WTC11 (cell line): ENCODE measurements at regions not wholly inside any gene's neighbourhood (a gene's known extent, or its start where the extent isn't known, plus 50 kb on each side); places are given as distances from the start of the nearest gene placed in this dataset.

ENCODE experiments used
- ATAC-seq: fragments of 200-7000 bp; cut with Tn5 transposase; 2 replicates; pipeline ENCODE4 v1.10.0; 2021; ENCODE audit warnings: mild to moderate bottlenecking, moderate library complexity
- CTCF ChIA-PET: fragments of 300-600 bp; sonication (Branson Sonifier 250); formaldehyde crosslinking; loops from one replicate; lab custom pipeline; 2021; ENCODE audit warnings: antibody characterized with exemption; lab: Charles Lee
- POLR2A ChIA-PET: fragments of 350-600 bp; sonication (Branson Sonifier 250); formaldehyde crosslinking; loops from one replicate; lab custom pipeline; 2021; ENCODE audit warnings: antibody characterized with exemption; lab: Charles Lee
- DNase-seq: peaks from one replicate; pipeline ENCODE4 v3.0.0; 2021; ENCODE audit warnings: low spot score
- H3K27ac Mint-ChIP-seq: 2 replicates; pipeline ENCODE4 v1.8.0; 2021; ENCODE audit warnings: mixed read lengths
- H3K27me3 Mint-ChIP-seq: 2 replicates; pipeline ENCODE4 v1.8.0; 2021; ENCODE audit warnings: low read depth, mild to moderate bottlenecking, moderate library complexity, mixed read lengths
- H3K36me3 Mint-ChIP-seq: 2 replicates; pipeline ENCODE4 v1.8.0; 2021; ENCODE audit warnings: mixed read lengths
- H3K4me1 Mint-ChIP-seq: 2 replicates; pipeline ENCODE4 v1.8.0; 2022; ENCODE audit warnings: mixed read lengths
- H3K4me3 Mint-ChIP-seq: 2 replicates; pipeline ENCODE4 v1.8.0; 2021; ENCODE audit warnings: mild to moderate bottlenecking, moderate library complexity, mixed read lengths
- H3K9me3 Mint-ChIP-seq: 2 replicates; pipeline ENCODE4 v1.8.0; 2021; ENCODE audit warnings: mixed read lengths
- AFF4 ChIP-seq: sonication (generic); formaldehyde crosslinking; IDR thresholded peaks from 2 replicates; pipeline ENCODE4 v1.8.1; 2023; ENCODE audit warnings: mild to moderate bottlenecking, missing genetic modification reagents, borderline replicate concordance
- ARID4B ChIP-seq: sonication (generic); formaldehyde crosslinking; IDR thresholded peaks from 2 replicates; pipeline ENCODE4 v1.8.0; 2023; ENCODE audit warnings: missing genetic modification reagents, mild to moderate bottlenecking, borderline replicate concordance
- ATF6 ChIP-seq: sonication (generic); formaldehyde crosslinking; IDR thresholded peaks from 2 replicates; pipeline ENCODE4 v1.8.1; 2023; ENCODE audit warnings: mild to moderate bottlenecking, missing genetic modification reagents
- E2F1 ChIP-seq: sonication (generic); formaldehyde crosslinking; IDR thresholded peaks from 2 replicates; pipeline ENCODE4 v1.8.0; 2022; ENCODE audit warnings: mild to moderate bottlenecking, missing genetic modification reagents
- E2F4 ChIP-seq: sonication (generic); formaldehyde crosslinking; IDR thresholded peaks from 2 replicates; pipeline ENCODE4 v1.8.1; 2022; ENCODE audit warnings: low read depth, mild to moderate bottlenecking, moderate library complexity, missing genetic modification reagents, borderline replicate concordance
- ELF4 ChIP-seq: sonication (generic); formaldehyde crosslinking; IDR thresholded peaks from 2 replicates; pipeline ENCODE4 v1.8.1; 2022; ENCODE audit warnings: low read depth, mild to moderate bottlenecking, moderate library complexity, missing genetic modification reagents
- EMX1 ChIP-seq: fragments of 250-450 bp; sonication (Bioruptor Pico); IDR thresholded peaks from 2 replicates; pipeline ENCODE4 v1.8.0; 2021; ENCODE audit warnings: mild to moderate bottlenecking
- ERG ChIP-seq: fragments of 250-450 bp; sonication (Bioruptor Pico); IDR thresholded peaks from 2 replicates; pipeline ENCODE4 v1.8.0; 2021; ENCODE audit warnings: mild to moderate bottlenecking
- HMGA2 ChIP-seq: fragments of 250-450 bp; sonication (Bioruptor Pico); IDR thresholded peaks from 2 replicates; pipeline ENCODE4 v1.4.0; 2021; ENCODE audit warnings: mild to moderate bottlenecking, moderate library complexity
- RELA ChIP-seq: sonication (generic); formaldehyde crosslinking; IDR thresholded peaks from 2 replicates; pipeline ENCODE4 v1.8.1; 2022; ENCODE audit warnings: missing genetic modification reagents, mild to moderate bottlenecking, borderline replicate concordance
- SMAD4 ChIP-seq: sonication (generic); formaldehyde crosslinking; IDR thresholded peaks from 2 replicates; pipeline ENCODE4 v1.8.0; 2022; ENCODE audit warnings: mild to moderate bottlenecking, missing genetic modification reagents
- USF1 ChIP-seq: sonication (generic); formaldehyde crosslinking; IDR thresholded peaks from 2 replicates; pipeline ENCODE4 v1.8.0; 2022; ENCODE audit warnings: mild to moderate bottlenecking, missing genetic modification reagents
- USF2 ChIP-seq: sonication (generic); formaldehyde crosslinking; IDR thresholded peaks from 2 replicates; pipeline ENCODE4 v1.8.1; 2023; ENCODE audit warnings: mild to moderate bottlenecking, missing genetic modification reagents, moderate library complexity
- ZNF232 ChIP-seq: sonication (generic); formaldehyde crosslinking; IDR thresholded peaks from 2 replicates; pipeline ENCODE4 v1.8.0; 2022; ENCODE audit warnings: mild to moderate bottlenecking, missing genetic modification reagents
- ZNF281 ChIP-seq: sonication (generic); formaldehyde crosslinking; IDR thresholded peaks from 2 replicates; pipeline ENCODE4 v1.8.0; 2023; ENCODE audit warnings: mild to moderate bottlenecking, missing genetic modification reagents
- ZSCAN18 ChIP-seq: fragments of 250-450 bp; sonication (Bioruptor Pico); IDR thresholded peaks from 2 replicates; pipeline ENCODE4 v2.1.2; 2022; ENCODE audit warnings: mild to moderate bottlenecking, moderate library complexity

- ATAC-seq (peak; percentile 34; the same call in 1 of the 2 replicates), DNase-seq (no peak)
- H3K36me3 Mint-ChIP-seq = peaks cover 11% of the 10 kb centered on the region
- no peaks in the 10 kb centered on the region for H3K27me3 Mint-ChIP-seq
- H3K9me3 Mint-ChIP-seq = peaks cover 17% of the 10 kb centered on the region
- H3K4me3 Mint-ChIP-seq = no peak overlapping the region
- H3K4me1 Mint-ChIP-seq = peaks cover 10% of the 10 kb centered on the region
- no peak for TF ChIP-seq EMX1 (CRISPR knock-in tag)
- no peak for TF ChIP-seq HMGA2 (CRISPR knock-in tag)
- no peak for TF ChIP-seq ZSCAN18 (CRISPR knock-in tag)
- no peak for TF ChIP-seq SMAD4 (CRISPR knock-in tag)
- TF ChIP-seq ELF4 = no peak
- no peak for TF ChIP-seq E2F4 (CRISPR knock-in tag)
- no peak for TF ChIP-seq ARID4B (CRISPR knock-in tag)
- no peak for TF ChIP-seq ZNF232 (CRISPR knock-in tag)
- no peak for TF ChIP-seq USF1 (CRISPR knock-in tag)
- TF ChIP-seq E2F1 = no peak
- no peak for TF ChIP-seq ERG
- TF ChIP-seq ZNF281 = no peak
- no peak for TF ChIP-seq USF2 (CRISPR knock-in tag)
- no peak for TF ChIP-seq RELA (CRISPR knock-in tag)
- no peak for TF ChIP-seq ATF6 (CRISPR knock-in tag)
- TF ChIP-seq AFF4 (CRISPR knock-in tag) = no peak
- no peak overlapping the region for H3K27ac Mint-ChIP-seq
- CTCF ChIA-PET = interaction anchor here (0.6 kb wide), 1 partner anchor 480 kb away, joined by 3 read pairs; no protein-coding TSS in a partner anchor
- POLR2A ChIA-PET = no interaction called here
These were observed 295.6 kb downstream of the S1PR1 start for GRCh38 chr1:101532377-101532776.
